ENCODE measurements at regions not wholly inside any gene's neighbourhood (a gene's known extent, or its start where the extent isn't known, plus 50 kb on each side); places are given as distances from the start of the nearest gene placed in this dataset.

DNA sequence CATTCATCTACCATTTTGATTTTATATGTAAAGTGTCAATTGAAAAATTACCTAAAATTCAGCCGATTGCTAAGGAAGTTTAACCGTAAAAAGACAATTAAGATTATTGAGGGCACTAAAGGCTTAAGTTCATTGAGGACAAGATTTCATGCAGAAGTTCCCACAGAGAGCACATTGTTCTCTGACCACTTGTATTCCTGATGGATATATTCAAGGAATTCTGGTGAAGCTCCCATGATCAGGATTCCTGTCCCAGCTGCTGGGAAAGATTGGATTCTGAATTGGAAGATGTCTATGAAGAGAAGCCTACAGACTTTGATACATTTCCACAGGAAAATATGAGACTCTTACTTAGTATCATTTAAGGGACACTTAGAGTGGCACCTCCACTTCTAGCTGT is 209.2 kb upstream of the KCTD3 start:
- TF ChIP-seq POLR2A (IDR thresholded peaks at IDR 0.05; ENCODE audit: low read depth, low read length), result no peak
- TF ChIP-seq, protein P1, sequence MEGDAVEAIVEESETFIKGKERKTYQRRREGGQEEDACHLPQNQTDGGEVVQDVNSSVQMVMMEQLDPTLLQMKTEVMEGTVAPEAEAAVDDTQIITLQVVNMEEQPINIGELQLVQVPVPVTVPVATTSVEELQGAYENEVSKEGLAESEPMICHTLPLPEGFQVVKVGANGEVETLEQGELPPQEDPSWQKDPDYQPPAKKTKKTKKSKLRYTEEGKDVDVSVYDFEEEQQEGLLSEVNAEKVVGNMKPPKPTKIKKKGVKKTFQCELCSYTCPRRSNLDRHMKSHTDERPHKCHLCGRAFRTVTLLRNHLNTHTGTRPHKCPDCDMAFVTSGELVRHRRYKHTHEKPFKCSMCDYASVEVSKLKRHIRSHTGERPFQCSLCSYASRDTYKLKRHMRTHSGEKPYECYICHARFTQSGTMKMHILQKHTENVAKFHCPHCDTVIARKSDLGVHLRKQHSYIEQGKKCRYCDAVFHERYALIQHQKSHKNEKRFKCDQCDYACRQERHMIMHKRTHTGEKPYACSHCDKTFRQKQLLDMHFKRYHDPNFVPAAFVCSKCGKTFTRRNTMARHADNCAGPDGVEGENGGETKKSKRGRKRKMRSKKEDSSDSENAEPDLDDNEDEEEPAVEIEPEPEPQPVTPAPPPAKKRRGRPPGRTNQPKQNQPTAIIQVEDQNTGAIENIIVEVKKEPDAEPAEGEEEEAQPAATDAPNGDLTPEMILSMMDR (conservative IDR thresholded peaks at IDR 0.05; ENCODE audit: low read depth, low read length), result no peak
- no peak for TF ChIP-seq SMC3 (IDR thresholded peaks at IDR 0.05; ENCODE audit: low read depth, low read length)
- no peak for TF ChIP-seq CHD1 (IDR thresholded peaks at IDR 0.05; ENCODE audit: low read depth, low read length)
- TF ChIP-seq RAD21 (IDR thresholded peaks at IDR 0.05; ENCODE audit: low read length), result no peak
- no peak for TF ChIP-seq RCOR1 (IDR thresholded peaks at IDR 0.05; ENCODE audit: insufficient replicate concordance, low read length)
- no peak for TF ChIP-seq NFE2L2 (IDR thresholded peaks at IDR 0.05; ENCODE audit: low read depth, low read length)

Data from IMR-90 (cell line).